PC-3 (cell line): ENCODE measurements at regions not wholly inside any gene's neighbourhood (a gene's known extent, or its start where the extent isn't known, plus 50 kb on each side); places are given as distances from the start of the nearest gene placed in this dataset.

Experiments
- ATAC-seq: fragments of 200-7000 bp; cut with Tn5 transposase; 2 replicates; pipeline ENCODE4 v1.9.1; 2020; ENCODE audit warnings: mild to moderate bottlenecking, moderate library complexity
- BruUV-seq: library from RNA; stranded (reverse); fragments of 400-500 nt; replicated peaks from 2 replicates; lab custom pipeline; 2021; lab: Mats Ljungman, UMichigan
- CTCF ChIA-PET: fragments of 300-600 bp; sonication (Branson Sonifier 250); formaldehyde crosslinking; loops from one replicate; lab custom pipeline; 2022; ENCODE audit warnings: antibody characterized with exemption; lab: Charles Lee
- POLR2A ChIA-PET: fragments of 300-600 bp; sonication (Branson Sonifier 250); formaldehyde crosslinking; loops from one replicate; lab custom pipeline; 2022; ENCODE audit warnings: antibody characterized with exemption; ENCODE audit not compliant: unreplicated experiment; lab: Charles Lee
- DNase-seq: peaks from one replicate; pipeline ENCODE4 v3.0.0-alpha.2; 2015
- H2AFZ ChIP-seq: fragments of 300-600 bp; sonication (generic); 2 replicates; pipeline ENCODE4 v1.6.0; 2016; ENCODE audit warnings: antibody characterized with exemption, low read length
- H3F3A ChIP-seq: fragments of 300-600 bp; sonication (generic); one replicate; pipeline ENCODE4 v1.6.0; 2017; ENCODE audit warnings: antibody characterized with exemption, low read length, control low read depth, mild to moderate bottlenecking; ENCODE audit not compliant: unreplicated experiment
- H3K27ac ChIP-seq: fragments of 300-600 bp; sonication (generic); 2 replicates; pipeline ENCODE4 v1.5.1; 2016; ENCODE audit warnings: mild to moderate bottlenecking, low read length
- H3K27me3 ChIP-seq: fragments of 300-600 bp; sonication (generic); 2 replicates; pipeline ENCODE4 v1.6.1; 2016; ENCODE audit warnings: low read length, mixed read lengths
- H3K36me3 ChIP-seq: fragments of 300-600 bp; sonication (generic); 2 replicates; pipeline ENCODE4 v1.6.1; 2016; ENCODE audit warnings: low read depth, mixed run types, low read length, mixed read lengths
- H3K4me1 ChIP-seq: fragments of 300-600 bp; sonication (generic); 2 replicates; pipeline ENCODE4 v1.5.1; 2016; ENCODE audit warnings: low read length; ENCODE audit not compliant: insufficient read depth
- H3K4me2 ChIP-seq: fragments of 300-600 bp; sonication (generic); 2 replicates; pipeline ENCODE4 v1.6.0; 2016; ENCODE audit warnings: low read length
- H3K4me3 ChIP-seq: fragments of 300-600 bp; sonication (generic); 2 replicates; pipeline ENCODE4 v1.5.1; 2016; ENCODE audit warnings: mild to moderate bottlenecking, low read length, mixed read lengths
- H3K79me2 ChIP-seq: fragments of 300-600 bp; sonication (generic); 2 replicates; pipeline ENCODE4 v1.6.1; 2017; ENCODE audit warnings: low read length, mixed read lengths
- H3K9ac ChIP-seq: fragments of 300-600 bp; sonication (generic); 2 replicates; pipeline ENCODE4 v1.6.0; 2016; ENCODE audit warnings: mild to moderate bottlenecking, low read length
- H3K9me2 ChIP-seq: fragments of 300-600 bp; sonication (generic); replicated peaks from 2 replicates; pipeline ENCODE4 v1.6.1; 2016; ENCODE audit warnings: mixed run types, low read length, mixed read lengths
- H3K9me3 ChIP-seq: fragments of 300-600 bp; sonication (generic); 2 replicates; pipeline ENCODE4 v1.6.1; 2016; ENCODE audit warnings: low read length, mixed read lengths
- H4K20me1 ChIP-seq: fragments of 300-600 bp; sonication (generic); 2 replicates; pipeline ENCODE4 v1.6.1; 2016; ENCODE audit warnings: low read length, mixed read lengths
- EZH2 ChIP-seq: fragments of 300-600 bp; sonication (generic); IDR thresholded peaks from one replicate; pipeline ENCODE4 v1.6.1; 2017; ENCODE audit warnings: antibody characterized with exemption, mild to moderate bottlenecking, low read length; ENCODE audit not compliant: unreplicated experiment
- EZH2phosphoT487 ChIP-seq: fragments of 300-600 bp; sonication (generic); IDR thresholded peaks from 2 replicates; pipeline ENCODE4 v1.6.1; 2018; ENCODE audit warnings: mild to moderate bottlenecking, antibody characterized with exemption, low read length, borderline replicate concordance
- intact Hi-C: fragments of 100-400 bp; cut with micrococcal nuclease; formaldehyde crosslinking; loops from 2 replicates; pipeline ENCODE4 v1.9.0; 2023
- TF ChIP-seq, protein P1 (sequence below): fragments of 300-600 bp; sonication (generic); conservative IDR thresholded peaks from 2 replicates; pipeline ENCODE4 v1.5.1; 2017; ENCODE audit warnings: antibody characterized with exemption, low read depth, mild to moderate bottlenecking, low read length

- BruUV-seq = no TSS peak
- H3K4me1 ChIP-seq = no peaks in the 10 kb centered on the region
- no peaks in the 10 kb centered on the region for H3F3A ChIP-seq
- ChIA-PET POLR2A (no interaction called here), CTCF (no interaction called here)
- H3K4me2 ChIP-seq = no peak overlapping the region
- H3K27ac ChIP-seq = no peak overlapping the region
- no peak overlapping the region for H3K4me3 ChIP-seq
- H3K79me2 ChIP-seq = no peaks in the 10 kb centered on the region
- H3K9me3 ChIP-seq = no peaks in the 10 kb centered on the region
- ATAC-seq = no peak
- no peaks in the 10 kb centered on the region for H4K20me1 ChIP-seq
- DNase-seq = no peak
- H2AFZ ChIP-seq = no peak overlapping the region
- H3K27me3 ChIP-seq = peaks cover 61% of the 10 kb centered on the region
- H3K36me3 ChIP-seq = no peaks in the 10 kb centered on the region
- intact Hi-C loops = no loop called here
- TF ChIP-seq EZH2phosphoT487 (no peak), EZH2 (no peak)
- TF ChIP-seq, protein P1, sequence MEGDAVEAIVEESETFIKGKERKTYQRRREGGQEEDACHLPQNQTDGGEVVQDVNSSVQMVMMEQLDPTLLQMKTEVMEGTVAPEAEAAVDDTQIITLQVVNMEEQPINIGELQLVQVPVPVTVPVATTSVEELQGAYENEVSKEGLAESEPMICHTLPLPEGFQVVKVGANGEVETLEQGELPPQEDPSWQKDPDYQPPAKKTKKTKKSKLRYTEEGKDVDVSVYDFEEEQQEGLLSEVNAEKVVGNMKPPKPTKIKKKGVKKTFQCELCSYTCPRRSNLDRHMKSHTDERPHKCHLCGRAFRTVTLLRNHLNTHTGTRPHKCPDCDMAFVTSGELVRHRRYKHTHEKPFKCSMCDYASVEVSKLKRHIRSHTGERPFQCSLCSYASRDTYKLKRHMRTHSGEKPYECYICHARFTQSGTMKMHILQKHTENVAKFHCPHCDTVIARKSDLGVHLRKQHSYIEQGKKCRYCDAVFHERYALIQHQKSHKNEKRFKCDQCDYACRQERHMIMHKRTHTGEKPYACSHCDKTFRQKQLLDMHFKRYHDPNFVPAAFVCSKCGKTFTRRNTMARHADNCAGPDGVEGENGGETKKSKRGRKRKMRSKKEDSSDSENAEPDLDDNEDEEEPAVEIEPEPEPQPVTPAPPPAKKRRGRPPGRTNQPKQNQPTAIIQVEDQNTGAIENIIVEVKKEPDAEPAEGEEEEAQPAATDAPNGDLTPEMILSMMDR = no peak
- H3K9ac ChIP-seq = no peak overlapping the region
- H3K9me2 ChIP-seq = no peaks in the 10 kb centered on the region
Observed at GRCh38 chr12:107840186-107840585, 65.7 kb downstream of the ASCL4 start.

DNA sequence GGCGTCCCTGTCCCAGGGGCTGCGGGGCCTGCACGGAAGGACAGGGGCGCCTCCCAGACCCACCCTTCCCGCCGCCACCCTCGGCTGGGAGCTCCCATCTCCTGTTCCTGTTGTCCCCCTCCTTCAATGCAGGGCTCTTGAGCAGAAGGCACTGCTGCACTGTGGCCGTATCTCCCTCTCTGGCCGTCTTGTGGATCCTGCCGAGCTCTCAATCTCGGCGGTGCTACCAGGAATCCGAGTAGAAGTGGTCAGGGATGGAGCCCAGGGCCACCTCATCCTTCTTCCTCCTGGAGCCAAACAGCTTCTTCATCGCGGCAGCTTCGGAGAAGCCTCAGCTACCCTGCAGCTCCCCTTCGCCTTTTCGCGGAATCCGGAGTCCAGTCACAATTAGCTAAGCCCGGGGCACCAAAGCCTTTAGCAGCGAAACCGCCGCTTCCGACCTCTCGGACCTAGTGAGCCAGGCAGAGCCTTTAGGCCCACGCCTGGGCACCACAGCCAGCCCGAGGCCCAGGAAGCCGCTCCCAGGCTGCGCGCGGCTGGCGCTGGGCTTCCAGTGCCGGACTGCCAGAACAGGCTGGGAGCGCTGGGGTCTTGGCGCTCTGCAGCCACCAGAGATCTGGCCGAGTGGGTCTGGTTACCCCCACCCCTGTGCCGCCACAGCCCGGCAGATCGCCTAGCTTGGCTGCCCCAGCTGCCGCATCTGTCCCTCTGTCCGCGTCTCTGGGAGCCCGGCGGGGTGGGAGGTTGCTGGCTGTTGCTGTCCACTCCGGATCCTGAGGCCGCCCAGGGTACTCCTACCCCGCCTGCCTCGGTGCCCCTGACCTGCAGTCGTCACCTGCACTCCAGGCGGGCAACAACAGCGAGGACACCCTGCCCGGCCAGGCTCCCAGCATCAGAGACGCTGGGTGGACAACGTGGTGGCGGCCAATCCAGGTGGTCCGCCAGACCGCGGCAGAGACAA lies 69.1 kb downstream of the ASCL4 start:
- peaks cover 64% of the 10 kb centered on the region for H3K27me3 ChIP-seq
- H3K4me2 ChIP-seq = no peak overlapping the region
- no peak overlapping the region for H3K27ac ChIP-seq
- H2AFZ ChIP-seq = no peak overlapping the region
- no peaks in the 10 kb centered on the region for H3K36me3 ChIP-seq
- POLR2A ChIA-PET = no interaction called here
- TF ChIP-seq, protein P1 = no peak
- TF ChIP-seq EZH2phosphoT487 = no peak
- TF ChIP-seq EZH2 = no peak
- H3K9me3 ChIP-seq = no peaks in the 10 kb centered on the region
- no peak for DNase-seq
- H3F3A ChIP-seq = no peaks in the 10 kb centered on the region
- no peak for ATAC-seq
- CTCF ChIA-PET = no interaction called here
- no peaks in the 10 kb centered on the region for H4K20me1 ChIP-seq
- no peaks in the 10 kb centered on the region for H3K9me2 ChIP-seq
- H3K4me3 ChIP-seq = no peak overlapping the region
- BruUV-seq = no TSS peak
- H3K4me1 ChIP-seq = 0 out of 2 replicates have a peak, but pooled peaks cover 4% of the 10 kb centered on the region
- no peaks in the 10 kb centered on the region for H3K79me2 ChIP-seq
- intact Hi-C loops = no loop called here
- no peak overlapping the region for H3K9ac ChIP-seq
